Epidermal melanocyte (primary cell): ENCODE measurements at regions not wholly inside any gene's neighbourhood (a gene's known extent, or its start where the extent isn't known, plus 50 kb on each side); places are given as distances from the start of the nearest gene placed in this dataset.

Experiments used
- DNase-seq: peaks from one replicate; pipeline ENCODE4 v3.0.0; 2011; ENCODE audit warnings: low spot score; ENCODE audit not compliant: insufficient read length

DNA sequence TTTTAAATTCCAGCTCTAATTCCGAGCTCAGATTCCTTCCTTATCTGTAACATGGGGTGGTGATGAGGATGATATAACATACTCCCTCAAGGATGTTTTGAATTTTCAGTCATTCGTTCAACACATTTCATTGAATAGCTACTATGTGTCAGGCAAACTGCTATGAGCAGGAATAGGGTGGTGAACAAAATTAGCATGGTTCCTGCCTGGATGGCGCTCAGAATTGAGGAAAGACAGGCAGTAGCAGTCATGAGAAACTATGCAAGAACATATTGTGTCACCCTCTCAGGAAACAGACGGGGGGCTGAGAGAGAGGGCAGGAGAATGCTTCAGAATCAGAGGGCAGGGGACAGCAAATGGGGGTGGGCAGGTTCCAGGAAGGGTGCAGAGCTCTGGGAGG, 265.2 kb downstream of the NSG2 start:
- DNase-seq = no peak

DNA sequence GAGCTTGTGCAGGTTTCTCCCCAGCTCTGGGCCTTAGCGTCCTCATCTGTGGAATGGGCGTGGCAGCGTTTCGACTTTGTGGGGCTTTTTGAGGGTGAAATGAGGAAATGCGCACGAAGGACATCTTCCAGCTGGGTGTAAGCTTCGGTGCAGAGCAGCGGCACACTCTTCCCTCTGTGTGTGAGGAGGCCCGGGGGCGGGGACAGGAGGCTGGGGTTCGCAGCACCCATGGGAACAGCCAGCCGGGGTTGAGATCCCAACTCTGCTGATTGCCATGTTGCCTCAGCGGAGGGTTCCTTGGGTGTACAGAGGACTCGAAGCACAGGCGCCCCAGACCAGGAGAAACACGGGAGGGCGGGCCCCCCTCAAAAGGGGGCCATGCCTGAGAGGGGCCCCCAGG, 265.6 kb downstream of the NSG2 start:
- DNase-seq = no peak

- peak; percentile 72 for DNase-seq
These were observed 266.2 kb downstream of the NSG2 start for GRCh38 chr5:174311531-174312269.

DNA sequence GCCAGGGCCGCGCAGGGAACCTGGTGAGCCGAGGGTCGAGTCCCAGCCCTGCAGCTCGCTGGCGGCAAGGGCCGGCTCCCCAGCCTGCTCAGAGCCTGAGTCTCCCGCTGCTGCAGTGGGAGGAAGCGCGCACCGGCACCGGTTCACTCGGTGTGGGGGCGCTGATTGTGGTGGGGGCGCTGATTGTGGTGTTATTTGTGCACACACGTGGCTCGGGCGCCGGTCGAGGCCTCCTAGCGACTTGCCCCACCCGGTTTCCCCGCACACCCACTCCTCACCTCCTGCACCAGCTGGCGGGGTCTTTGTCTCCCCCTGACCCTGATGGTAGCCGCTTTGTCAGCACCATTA, 266.7 kb downstream of the NSG2 start:
- no peak for DNase-seq

DNA sequence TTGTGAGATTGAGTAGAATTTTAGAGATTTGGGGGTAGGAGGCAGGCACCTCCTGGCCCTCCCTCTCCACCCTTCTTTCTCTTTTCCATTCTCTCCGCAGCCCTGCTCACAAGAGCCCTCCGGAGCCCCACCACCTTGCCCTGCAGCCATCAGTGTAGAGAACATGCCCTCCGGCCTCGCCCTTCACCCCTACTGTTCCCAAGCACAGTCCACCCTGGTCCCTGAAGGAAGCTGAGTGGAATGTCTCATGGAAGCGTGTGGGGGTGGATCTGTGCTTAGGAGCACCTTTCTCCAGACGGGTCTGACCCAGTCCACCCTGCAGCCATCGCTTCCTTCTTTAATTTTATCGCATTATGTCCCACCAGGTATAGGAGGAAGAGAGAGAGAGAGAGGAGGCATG, 267.1 kb downstream of the NSG2 start:
- DNase-seq = no peak

DNA sequence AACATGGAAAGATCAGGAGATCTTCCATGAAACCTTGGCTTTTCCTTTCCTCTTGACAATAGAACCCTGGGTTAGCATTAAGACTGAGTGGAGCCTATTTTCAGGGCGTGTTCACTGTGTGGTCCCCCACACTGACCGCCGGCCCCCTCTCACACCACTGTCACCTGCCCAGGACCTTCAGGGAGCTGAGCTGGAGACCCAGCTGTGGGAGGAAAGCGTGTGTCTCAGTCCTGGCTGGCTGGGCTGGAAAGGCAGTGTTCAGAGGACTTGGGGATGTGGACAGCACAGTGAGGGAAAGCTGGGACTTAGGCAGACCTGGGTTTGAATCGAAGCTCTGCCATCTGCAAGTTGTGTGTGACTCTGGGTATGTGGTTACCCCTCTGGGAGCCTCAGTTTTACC, 268.1 kb downstream of the NSG2 start:
- DNase-seq = no peak

- no peak for DNase-seq
These were observed 268.8 kb downstream of the NSG2 start for GRCh38 chr5:174314261-174314660.

GRCh38 chr5:174315471-174315870, 270.0 kb downstream of the NSG2 start:
- no peak for DNase-seq

DNA sequence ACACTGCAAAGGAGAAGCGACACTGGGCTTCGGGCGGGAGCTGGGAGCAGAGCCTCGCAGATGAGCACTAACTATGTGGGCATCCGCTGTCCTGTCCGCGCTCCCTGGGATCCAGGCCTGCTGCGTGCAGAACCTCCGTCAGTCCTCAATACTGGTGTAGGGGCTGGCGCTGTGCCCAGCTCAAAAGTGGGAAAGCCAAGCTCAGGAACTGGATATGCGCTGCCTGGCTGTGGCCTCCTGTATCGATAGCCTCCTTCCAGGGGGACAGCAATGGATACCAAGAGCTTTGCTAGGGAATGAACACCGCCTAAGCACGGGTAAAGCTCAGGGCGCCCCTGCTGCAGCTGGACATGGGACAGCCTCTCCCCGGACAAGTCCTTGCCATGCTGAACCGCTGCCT, 270.4 kb downstream of the NSG2 start:
- DNase-seq = no peak

DNA sequence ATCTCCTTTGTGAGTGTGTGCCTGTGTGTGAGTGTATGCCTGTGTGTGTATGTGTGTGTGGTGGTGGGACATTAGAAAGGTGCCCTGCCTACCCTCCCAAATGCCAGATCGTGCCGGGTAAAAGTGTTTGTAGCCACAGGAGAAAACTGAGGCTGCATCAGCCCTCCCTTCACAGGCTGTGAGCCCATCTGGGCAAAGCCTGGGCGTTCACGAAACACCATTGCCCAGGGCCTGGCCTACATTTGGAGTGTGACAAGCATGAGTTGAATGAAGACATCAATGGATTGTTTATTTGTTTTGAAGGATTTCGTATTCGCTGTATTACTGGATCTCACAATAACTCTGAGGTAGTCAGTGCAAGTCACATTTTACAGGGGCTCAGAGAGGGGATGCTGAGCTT, 270.8 kb downstream of the NSG2 start:
- DNase-seq = no peak

- DNase-seq = peak; percentile 65
These were observed 271.9 kb downstream of the NSG2 start for GRCh38 chr5:174317256-174317894.

GRCh38 chr5:174318578-174318977, 273.1 kb downstream of the NSG2 start:
- no peak for DNase-seq

GRCh38 chr5:174319551-174319950, 274.0 kb downstream of the NSG2 start:
- DNase-seq = no peak

- DNase-seq = no peak
These were observed 274.5 kb downstream of the NSG2 start for GRCh38 chr5:174320051-174320450.

GRCh38 chr5:174323878-174324281, 278.4 kb downstream of the NSG2 start:
- DNase-seq = no peak

GRCh38 chr5:174324680-174325079, 279.2 kb downstream of the NSG2 start:
- DNase-seq = no peak

- no peak for DNase-seq
These were observed 279.9 kb downstream of the NSG2 start for GRCh38 chr5:174325431-174325830.

GRCh38 chr5:174325961-174326360, 280.5 kb downstream of the NSG2 start:
- no peak for DNase-seq

GRCh38 chr5:174326372-174326771, 280.9 kb downstream of the NSG2 start:
- no peak for DNase-seq

GRCh38 chr5:174327317-174327864, 281.9 kb downstream of the NSG2 start:
- DNase-seq = no peak

DNA sequence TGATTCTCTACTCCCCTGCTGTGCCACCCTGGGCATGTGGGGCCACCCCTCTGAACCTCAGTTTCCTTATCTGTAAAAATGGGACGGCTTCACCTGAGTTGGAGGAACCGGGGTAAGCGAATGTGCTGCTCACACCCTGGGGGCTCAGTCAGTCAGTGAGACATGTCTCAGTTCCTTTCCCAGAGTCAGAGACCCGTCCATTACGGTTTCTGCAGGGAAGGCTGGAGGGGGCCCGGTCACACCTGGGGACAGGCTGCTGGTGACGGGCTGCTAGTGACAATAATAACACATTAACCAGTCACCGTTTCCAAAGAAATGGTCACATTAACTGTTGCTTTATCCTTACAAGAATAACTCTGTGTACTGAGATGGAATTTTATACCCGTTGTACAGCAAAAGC, 282.4 kb downstream of the NSG2 start:
- no peak for DNase-seq

DNA sequence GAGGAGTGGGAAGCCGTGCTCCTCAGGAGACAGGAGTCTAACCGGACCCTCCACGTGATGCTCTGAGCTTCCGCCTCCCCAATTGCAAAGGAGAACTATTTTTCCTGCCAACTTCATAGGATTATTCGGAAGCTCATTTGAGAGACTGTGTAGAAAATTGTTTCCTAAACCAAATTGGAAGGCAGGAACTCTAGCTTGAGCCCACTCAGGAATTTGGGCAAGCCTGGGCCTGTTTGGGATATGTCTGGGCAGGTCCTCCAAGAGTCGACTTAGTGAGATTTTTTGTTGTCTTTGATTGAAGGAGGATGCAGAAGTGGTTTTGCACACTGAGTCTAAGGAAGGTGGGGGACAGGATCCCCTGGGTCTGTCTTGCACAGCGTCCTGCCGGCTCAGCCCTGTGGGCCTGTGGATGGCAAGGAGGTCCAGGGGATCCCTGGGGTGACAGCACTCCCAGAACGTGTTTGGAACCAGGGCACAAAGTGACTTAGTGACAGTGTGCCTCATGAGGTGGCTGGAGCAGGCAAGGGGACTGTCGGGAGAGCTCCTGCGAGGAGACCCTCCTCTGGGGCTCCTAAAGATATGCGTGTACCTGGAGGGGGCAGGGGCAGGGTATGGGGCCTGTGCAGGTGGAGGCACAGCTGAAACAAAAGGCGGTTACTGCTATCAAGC, 283.3 kb downstream of the NSG2 start:
- no peak for DNase-seq

DNA sequence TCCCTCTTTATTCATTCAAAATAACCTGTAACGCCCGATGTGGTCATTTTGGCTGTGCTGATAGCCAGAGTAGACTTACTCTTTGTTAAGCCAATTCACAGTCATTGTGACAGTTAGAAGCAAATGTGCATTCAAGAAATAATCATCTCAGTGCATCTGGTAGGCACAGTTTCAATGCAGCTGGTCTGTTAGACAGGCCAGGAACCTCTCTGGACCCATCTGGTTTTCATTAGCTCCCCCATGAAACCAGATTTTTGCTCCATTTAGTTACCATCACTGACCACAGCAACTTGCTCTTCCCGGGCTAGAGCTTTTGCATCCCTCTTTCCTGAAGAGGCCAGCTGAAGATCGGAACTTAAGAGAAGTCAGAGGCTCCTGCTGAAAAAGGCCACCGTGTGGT, 284.2 kb downstream of the NSG2 start:
- DNase-seq = peak; percentile 60
